GM23338 (cell line): ENCODE measurements at regions not wholly inside any gene's neighbourhood (a gene's known extent, or its start where the extent isn't known, plus 50 kb on each side); places are given as distances from the start of the nearest gene placed in this dataset.

Source experiments
- ATAC-seq: fragments of 200-7000 bp; cut with Tn5 transposase; 3 replicates; pipeline ENCODE4 v1.9.1; 2020
- DNase-seq: peaks from one replicate; pipeline ENCODE4 v3.0.0-alpha.2; 2015; ENCODE audit warnings: low spot score
- H2AFZ ChIP-seq: fragments of 200-600 bp; sonication (generic); 2 replicates; pipeline ENCODE4 v1.8.0; 2016; ENCODE audit warnings: antibody characterized with exemption, mild to moderate bottlenecking, moderate library complexity
- H3F3A ChIP-seq: fragments of 200-600 bp; sonication (generic); replicated peaks from 2 replicates; pipeline ENCODE4 v1.8.0; 2017; ENCODE audit warnings: antibody characterized with exemption, mixed run types, low read depth
- H3K27ac ChIP-seq: fragments of 200-600 bp; sonication (generic); 2 replicates; pipeline ENCODE4 v1.6.1; 2016; ENCODE audit warnings: low read depth
- H3K27me3 ChIP-seq: fragments of 200-600 bp; sonication (generic); 2 replicates; pipeline ENCODE4 v1.8.0; 2016; ENCODE audit warnings: mild to moderate bottlenecking, mixed run types, moderate library complexity; ENCODE audit not compliant: insufficient read depth
- H3K36me3 ChIP-seq: fragments of 200-600 bp; sonication (generic); 2 replicates; pipeline ENCODE4 v1.8.0; 2016; ENCODE audit warnings: mild to moderate bottlenecking; ENCODE audit not compliant: insufficient read depth
- H3K4me1 ChIP-seq: fragments of 200-600 bp; sonication (generic); 2 replicates; pipeline ENCODE4 v1.8.0; 2016; ENCODE audit warnings: mild to moderate bottlenecking, moderate library complexity; ENCODE audit not compliant: insufficient read depth
- H3K4me2 ChIP-seq: fragments of 200-600 bp; sonication (generic); 2 replicates; pipeline ENCODE4 v1.7.1; 2017; ENCODE audit warnings: mixed run types
- H3K4me3 ChIP-seq: fragments of 200-600 bp; sonication (generic); 2 replicates; pipeline ENCODE4 v1.6.1; 2016; ENCODE audit warnings: mixed run types
- H3K79me2 ChIP-seq: fragments of 200-600 bp; sonication (generic); replicated peaks from 2 replicates; pipeline ENCODE4 v1.8.0; 2017; ENCODE audit warnings: mild to moderate bottlenecking; ENCODE audit not compliant: insufficient read depth
- H3K9me2 ChIP-seq: fragments of 200-600 bp; sonication (generic); 2 replicates; pipeline ENCODE4 v1.8.0; 2017; ENCODE audit not compliant: insufficient read depth
- H4K20me1 ChIP-seq: fragments of 200-600 bp; sonication (generic); replicated peaks from 2 replicates; pipeline ENCODE4 v1.8.0; 2017; ENCODE audit warnings: mild to moderate bottlenecking; ENCODE audit not compliant: insufficient read depth
- H3K27ac Mint-ChIP-seq: 2 replicates; pipeline ENCODE4 v1.8.0; 2020; ENCODE audit warnings: inconsistent platforms, mild to moderate bottlenecking, moderate library complexity, mixed read lengths
- H3K27me3 Mint-ChIP-seq: 3 replicates; pipeline ENCODE4 v1.8.0; 2022; ENCODE audit warnings: low read depth, mild to moderate bottlenecking, moderate library complexity, mixed read lengths, inconsistent platforms; ENCODE audit not compliant: insufficient read depth, poor library complexity
- H3K36me3 Mint-ChIP-seq: 3 replicates; pipeline ENCODE4 v1.8.0; 2021; ENCODE audit warnings: low read depth, mild to moderate bottlenecking, inconsistent platforms, moderate library complexity, mixed read lengths
- H3K4me1 Mint-ChIP-seq: 3 replicates; pipeline ENCODE4 v1.8.0; 2020; ENCODE audit warnings: mild to moderate bottlenecking, inconsistent platforms, mixed read lengths
- H3K4me3 Mint-ChIP-seq: 3 replicates; pipeline ENCODE4 v1.8.0; 2021; ENCODE audit warnings: moderate library complexity, mild to moderate bottlenecking, inconsistent platforms, mixed read lengths
- H3K9me3 Mint-ChIP-seq: 3 replicates; pipeline ENCODE4 v1.8.0; 2020; ENCODE audit warnings: moderate library complexity, mild to moderate bottlenecking, inconsistent platforms, mixed read lengths
- CREB1 ChIP-seq: fragments of 250-450 bp; sonication (Bioruptor Pico); IDR thresholded peaks from 2 replicates; pipeline ENCODE4 v1.5.0; 2020; ENCODE audit warnings: low read depth, mild to moderate bottlenecking, moderate library complexity
- EZH2 ChIP-seq: fragments of 200-600 bp; sonication (generic); IDR thresholded peaks from one replicate; pipeline ENCODE4 v1.8.0; 2017; ENCODE audit warnings: antibody characterized with exemption, mild to moderate bottlenecking, low read depth; ENCODE audit not compliant: unreplicated experiment
- EZH2phosphoT487 ChIP-seq: fragments of 200-600 bp; sonication (generic); IDR thresholded peaks from one replicate; pipeline ENCODE4 v1.8.1; 2018; ENCODE audit warnings: antibody characterized with exemption; ENCODE audit not compliant: unreplicated experiment
- JUNB ChIP-seq: IDR thresholded peaks from one replicate; pipeline ENCODE4 v1.6.1; 2016; ENCODE audit warnings: antibody characterized with exemption; ENCODE audit not compliant: unreplicated experiment
- NANOG ChIP-seq: IDR thresholded peaks from 2 replicates; pipeline ENCODE4 v1.6.1; 2016; ENCODE audit warnings: antibody characterized with exemption, borderline replicate concordance
- POLR2AphosphoS5 ChIP-seq: IDR thresholded peaks from 2 replicates; pipeline ENCODE4 v1.6.1; 2016; ENCODE audit warnings: antibody characterized with exemption, low read depth
- STAT1 ChIP-seq: IDR thresholded peaks from one replicate; pipeline ENCODE4 v1.6.1; 2016; ENCODE audit warnings: antibody characterized with exemption; ENCODE audit not compliant: unreplicated experiment
- ZNF114 ChIP-seq: fragments of 250-450 bp; sonication (Bioruptor Pico); IDR thresholded peaks from 2 replicates; pipeline ENCODE4 v1.5.0; 2020; ENCODE audit warnings: mild to moderate bottlenecking, moderate library complexity
- ZNF331 ChIP-seq: fragments of 250-450 bp; sonication (Bioruptor Pico); IDR thresholded peaks from 2 replicates; pipeline ENCODE4 v1.5.0; 2020; ENCODE audit warnings: low read depth, mild to moderate bottlenecking, moderate library complexity
- TF ChIP-seq, protein P1 (sequence below), 2 experiments: fragments of 200-600 bp in 1 of 2; sonication (generic) in 1 of 2; conservative IDR thresholded peaks; 2 replicates each; pipeline versions ENCODE4 v1.5.1 to v1.6.1; 2016 to 2017; ENCODE audit warnings: antibody characterized with exemption in 2 of 2, low read depth in 2 of 2, mild to moderate bottlenecking in 2 of 2, moderate library complexity in 1 of 2
- TF ChIP-seq, protein P2 (sequence below): IDR thresholded peaks from 2 replicates; pipeline ENCODE4 v1.6.1; 2016; ENCODE audit warnings: antibody characterized with exemption
- TF ChIP-seq, protein P3 (sequence below): fragments of 250-450 bp; sonication (Bioruptor Pico); IDR thresholded peaks from 2 replicates; pipeline ENCODE4 v1.5.0; 2020; ENCODE audit warnings: mild to moderate bottlenecking, moderate library complexity
- TF ChIP-seq, protein P4 (sequence below): IDR thresholded peaks from one replicate; pipeline ENCODE4 v1.6.1; 2018; ENCODE audit warnings: antibody characterized with exemption; ENCODE audit not compliant: unreplicated experiment

DNA sequence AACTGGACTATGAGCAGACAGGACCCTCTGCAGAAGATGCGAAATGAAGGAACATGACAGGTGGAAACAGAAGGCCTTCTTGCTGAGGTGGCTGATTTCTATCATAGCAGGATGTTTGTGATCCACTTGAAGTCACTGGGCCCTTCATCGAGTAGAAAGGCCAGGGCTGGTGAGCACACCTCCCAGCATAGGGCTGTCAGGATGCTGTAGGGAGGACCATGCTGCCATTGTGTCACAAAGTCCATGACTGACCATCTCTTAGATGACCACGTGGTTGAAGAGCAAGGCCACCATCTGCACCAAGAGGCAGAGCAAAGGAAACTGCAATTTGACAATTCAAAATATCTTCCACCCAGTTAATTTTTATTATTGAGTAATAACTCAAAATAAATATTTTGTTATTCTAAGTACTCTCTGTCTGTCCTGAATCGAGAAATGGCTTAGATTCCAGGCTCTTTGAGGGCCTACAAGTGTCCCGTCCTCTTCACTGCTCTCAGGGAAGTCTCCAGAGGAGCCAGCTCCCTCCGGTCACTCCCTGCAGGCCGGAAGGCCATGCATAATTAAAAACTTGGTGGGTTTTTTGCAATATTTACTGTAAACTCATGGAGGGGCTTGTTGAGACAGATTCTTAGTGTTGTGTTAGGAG, 249.3 kb upstream of the ZMIZ1 start:
- no peaks in the 10 kb centered on the region for H3K9me3 Mint-ChIP-seq
- Histone ChIP-seq H3K4me3 (no peak overlapping the region), H3K9me2 (no peaks in the 10 kb centered on the region; the same call in 1 of the 2 replicates), H2AFZ (no peak overlapping the region), H4K20me1 (no peaks in the 10 kb centered on the region), H3K79me2 (no peaks in the 10 kb centered on the region), H3K27ac (no peak overlapping the region), H3K36me3 (no peaks in the 10 kb centered on the region), H3F3A (no peaks in the 10 kb centered on the region), H3K27me3 (no peaks in the 10 kb centered on the region), H3K4me1 (peaks cover 17% of the 10 kb centered on the region), H3K4me2 (no peak overlapping the region)
- no peak overlapping the region for H3K27ac Mint-ChIP-seq
- no peak overlapping the region for H3K4me3 Mint-ChIP-seq
- ATAC-seq = no peak
- TF ChIP-seq, protein P1, sequence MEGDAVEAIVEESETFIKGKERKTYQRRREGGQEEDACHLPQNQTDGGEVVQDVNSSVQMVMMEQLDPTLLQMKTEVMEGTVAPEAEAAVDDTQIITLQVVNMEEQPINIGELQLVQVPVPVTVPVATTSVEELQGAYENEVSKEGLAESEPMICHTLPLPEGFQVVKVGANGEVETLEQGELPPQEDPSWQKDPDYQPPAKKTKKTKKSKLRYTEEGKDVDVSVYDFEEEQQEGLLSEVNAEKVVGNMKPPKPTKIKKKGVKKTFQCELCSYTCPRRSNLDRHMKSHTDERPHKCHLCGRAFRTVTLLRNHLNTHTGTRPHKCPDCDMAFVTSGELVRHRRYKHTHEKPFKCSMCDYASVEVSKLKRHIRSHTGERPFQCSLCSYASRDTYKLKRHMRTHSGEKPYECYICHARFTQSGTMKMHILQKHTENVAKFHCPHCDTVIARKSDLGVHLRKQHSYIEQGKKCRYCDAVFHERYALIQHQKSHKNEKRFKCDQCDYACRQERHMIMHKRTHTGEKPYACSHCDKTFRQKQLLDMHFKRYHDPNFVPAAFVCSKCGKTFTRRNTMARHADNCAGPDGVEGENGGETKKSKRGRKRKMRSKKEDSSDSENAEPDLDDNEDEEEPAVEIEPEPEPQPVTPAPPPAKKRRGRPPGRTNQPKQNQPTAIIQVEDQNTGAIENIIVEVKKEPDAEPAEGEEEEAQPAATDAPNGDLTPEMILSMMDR (conservative IDR thresholded peaks at IDR 0.05; ENCODE audit: low read depth in 2 of 2) = no peak
- TF ChIP-seq ZNF114 (CRISPR knock-in tag) (no peak), CREB1 (CRISPR knock-in tag) (no peak), POLR2AphosphoS5 (no peak), EZH2phosphoT487 (no peak), STAT1 (no peak), NANOG (no peak), ZNF331 (CRISPR knock-in tag) (no peak), EZH2 (no peak), JUNB (no peak)
- TF ChIP-seq, protein P2, sequence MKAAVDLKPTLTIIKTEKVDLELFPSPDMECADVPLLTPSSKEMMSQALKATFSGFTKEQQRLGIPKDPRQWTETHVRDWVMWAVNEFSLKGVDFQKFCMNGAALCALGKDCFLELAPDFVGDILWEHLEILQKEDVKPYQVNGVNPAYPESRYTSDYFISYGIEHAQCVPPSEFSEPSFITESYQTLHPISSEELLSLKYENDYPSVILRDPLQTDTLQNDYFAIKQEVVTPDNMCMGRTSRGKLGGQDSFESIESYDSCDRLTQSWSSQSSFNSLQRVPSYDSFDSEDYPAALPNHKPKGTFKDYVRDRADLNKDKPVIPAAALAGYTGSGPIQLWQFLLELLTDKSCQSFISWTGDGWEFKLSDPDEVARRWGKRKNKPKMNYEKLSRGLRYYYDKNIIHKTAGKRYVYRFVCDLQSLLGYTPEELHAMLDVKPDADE = no peak
- TF ChIP-seq, protein P3, sequence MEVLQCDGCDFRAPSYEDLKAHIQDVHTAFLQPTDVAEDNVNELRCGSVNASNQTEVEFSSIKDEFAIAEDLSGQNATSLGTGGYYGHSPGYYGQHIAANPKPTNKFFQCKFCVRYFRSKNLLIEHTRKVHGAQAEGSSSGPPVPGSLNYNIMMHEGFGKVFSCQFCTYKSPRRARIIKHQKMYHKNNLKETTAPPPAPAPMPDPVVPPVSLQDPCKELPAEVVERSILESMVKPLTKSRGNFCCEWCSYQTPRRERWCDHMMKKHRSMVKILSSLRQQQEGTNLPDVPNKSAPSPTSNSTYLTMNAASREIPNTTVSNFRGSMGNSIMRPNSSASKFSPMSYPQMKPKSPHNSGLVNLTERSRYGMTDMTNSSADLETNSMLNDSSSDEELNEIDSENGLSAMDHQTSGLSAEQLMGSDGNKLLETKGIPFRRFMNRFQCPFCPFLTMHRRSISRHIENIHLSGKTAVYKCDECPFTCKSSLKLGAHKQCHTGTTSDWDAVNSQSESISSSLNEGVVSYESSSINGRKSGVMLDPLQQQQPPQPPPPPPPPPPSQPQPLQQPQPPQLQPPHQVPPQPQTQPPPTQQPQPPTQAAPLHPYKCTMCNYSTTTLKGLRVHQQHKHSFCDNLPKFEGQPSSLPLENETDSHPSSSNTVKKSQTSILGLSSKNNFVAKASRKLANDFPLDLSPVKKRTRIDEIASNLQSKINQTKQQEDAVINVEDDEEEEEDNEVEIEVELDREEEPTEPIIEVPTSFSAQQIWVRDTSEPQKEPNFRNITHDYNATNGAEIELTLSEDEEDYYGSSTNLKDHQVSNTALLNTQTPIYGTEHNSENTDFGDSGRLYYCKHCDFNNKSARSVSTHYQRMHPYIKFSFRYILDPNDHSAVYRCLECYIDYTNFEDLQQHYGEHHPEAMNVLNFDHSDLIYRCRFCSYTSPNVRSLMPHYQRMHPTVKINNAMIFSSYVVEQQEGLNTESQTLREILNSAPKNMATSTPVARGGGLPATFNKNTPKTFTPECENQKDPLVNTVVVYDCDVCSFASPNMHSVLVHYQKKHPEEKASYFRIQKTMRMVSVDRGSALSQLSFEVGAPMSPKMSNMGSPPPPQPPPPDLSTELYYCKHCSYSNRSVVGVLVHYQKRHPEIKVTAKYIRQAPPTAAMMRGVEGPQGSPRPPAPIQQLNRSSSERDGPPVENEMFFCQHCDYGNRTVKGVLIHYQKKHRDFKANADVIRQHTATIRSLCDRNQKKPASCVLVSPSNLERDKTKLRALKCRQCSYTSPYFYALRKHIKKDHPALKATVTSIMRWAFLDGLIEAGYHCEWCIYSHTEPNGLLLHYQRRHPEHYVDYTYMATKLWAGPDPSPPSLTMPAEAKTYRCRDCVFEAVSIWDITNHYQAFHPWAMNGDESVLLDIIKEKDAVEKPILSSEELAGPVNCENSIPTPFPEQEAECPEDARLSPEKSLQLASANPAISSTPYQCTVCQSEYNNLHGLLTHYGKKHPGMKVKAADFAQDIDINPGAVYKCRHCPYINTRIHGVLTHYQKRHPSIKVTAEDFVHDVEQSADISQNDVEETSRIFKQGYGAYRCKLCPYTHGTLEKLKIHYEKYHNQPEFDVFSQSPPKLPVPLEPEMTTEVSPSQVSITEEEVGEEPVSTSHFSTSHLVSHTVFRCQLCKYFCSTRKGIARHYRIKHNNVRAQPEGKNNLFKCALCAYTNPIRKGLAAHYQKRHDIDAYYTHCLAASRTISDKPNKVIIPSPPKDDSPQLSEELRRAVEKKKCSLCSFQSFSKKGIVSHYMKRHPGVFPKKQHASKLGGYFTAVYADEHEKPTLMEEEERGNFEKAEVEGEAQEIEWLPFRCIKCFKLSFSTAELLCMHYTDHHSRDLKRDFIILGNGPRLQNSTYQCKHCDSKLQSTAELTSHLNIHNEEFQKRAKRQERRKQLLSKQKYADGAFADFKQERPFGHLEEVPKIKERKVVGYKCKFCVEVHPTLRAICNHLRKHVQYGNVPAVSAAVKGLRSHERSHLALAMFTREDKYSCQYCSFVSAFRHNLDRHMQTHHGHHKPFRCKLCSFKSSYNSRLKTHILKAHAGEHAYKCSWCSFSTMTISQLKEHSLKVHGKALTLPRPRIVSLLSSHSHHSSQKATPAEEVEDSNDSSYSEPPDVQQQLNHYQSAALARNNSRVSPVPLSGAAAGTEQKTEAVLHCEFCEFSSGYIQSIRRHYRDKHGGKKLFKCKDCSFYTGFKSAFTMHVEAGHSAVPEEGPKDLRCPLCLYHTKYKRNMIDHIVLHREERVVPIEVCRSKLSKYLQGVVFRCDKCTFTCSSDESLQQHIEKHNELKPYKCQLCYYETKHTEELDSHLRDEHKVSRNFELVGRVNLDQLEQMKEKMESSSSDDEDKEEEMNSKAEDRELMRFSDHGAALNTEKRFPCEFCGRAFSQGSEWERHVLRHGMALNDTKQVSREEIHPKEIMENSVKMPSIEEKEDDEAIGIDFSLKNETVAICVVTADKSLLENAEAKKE = no peak
- TF ChIP-seq, protein P4, sequence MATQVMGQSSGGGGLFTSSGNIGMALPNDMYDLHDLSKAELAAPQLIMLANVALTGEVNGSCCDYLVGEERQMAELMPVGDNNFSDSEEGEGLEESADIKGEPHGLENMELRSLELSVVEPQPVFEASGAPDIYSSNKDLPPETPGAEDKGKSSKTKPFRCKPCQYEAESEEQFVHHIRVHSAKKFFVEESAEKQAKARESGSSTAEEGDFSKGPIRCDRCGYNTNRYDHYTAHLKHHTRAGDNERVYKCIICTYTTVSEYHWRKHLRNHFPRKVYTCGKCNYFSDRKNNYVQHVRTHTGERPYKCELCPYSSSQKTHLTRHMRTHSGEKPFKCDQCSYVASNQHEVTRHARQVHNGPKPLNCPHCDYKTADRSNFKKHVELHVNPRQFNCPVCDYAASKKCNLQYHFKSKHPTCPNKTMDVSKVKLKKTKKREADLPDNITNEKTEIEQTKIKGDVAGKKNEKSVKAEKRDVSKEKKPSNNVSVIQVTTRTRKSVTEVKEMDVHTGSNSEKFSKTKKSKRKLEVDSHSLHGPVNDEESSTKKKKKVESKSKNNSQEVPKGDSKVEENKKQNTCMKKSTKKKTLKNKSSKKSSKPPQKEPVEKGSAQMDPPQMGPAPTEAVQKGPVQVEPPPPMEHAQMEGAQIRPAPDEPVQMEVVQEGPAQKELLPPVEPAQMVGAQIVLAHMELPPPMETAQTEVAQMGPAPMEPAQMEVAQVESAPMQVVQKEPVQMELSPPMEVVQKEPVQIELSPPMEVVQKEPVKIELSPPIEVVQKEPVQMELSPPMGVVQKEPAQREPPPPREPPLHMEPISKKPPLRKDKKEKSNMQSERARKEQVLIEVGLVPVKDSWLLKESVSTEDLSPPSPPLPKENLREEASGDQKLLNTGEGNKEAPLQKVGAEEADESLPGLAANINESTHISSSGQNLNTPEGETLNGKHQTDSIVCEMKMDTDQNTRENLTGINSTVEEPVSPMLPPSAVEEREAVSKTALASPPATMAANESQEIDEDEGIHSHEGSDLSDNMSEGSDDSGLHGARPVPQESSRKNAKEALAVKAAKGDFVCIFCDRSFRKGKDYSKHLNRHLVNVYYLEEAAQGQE = no peak
- DNase-seq = no peak
- no peaks in the 10 kb centered on the region for H3K36me3 Mint-ChIP-seq
- peaks cover 14% of the 10 kb centered on the region for H3K4me1 Mint-ChIP-seq
- no peaks in the 10 kb centered on the region for H3K27me3 Mint-ChIP-seq
